WERI-Rb-1 (cell line): ENCODE measurements at regions not wholly inside any gene's neighbourhood (a gene's known extent, or its start where the extent isn't known, plus 50 kb on each side); places are given as distances from the start of the nearest gene placed in this dataset.

Source experiments
- DNase-seq: peaks from one replicate; pipeline ENCODE4 v3.0.0-alpha.2; 2020
- H3K27ac ChIP-seq: fragments of 250-450 bp; sonication (Bioruptor Pico); 2 replicates; pipeline ENCODE4 v1.5.1; 2020; ENCODE audit warnings: mild to moderate bottlenecking, moderate library complexity
- H3K27me3 ChIP-seq: fragments of 250-450 bp; sonication (Bioruptor Pico); 2 replicates; pipeline ENCODE4 v1.5.1; 2021; ENCODE audit warnings: mild to moderate bottlenecking, low read depth, moderate library complexity; ENCODE audit not compliant: insufficient read depth, severe bottlenecking
- H3K36me3 ChIP-seq: fragments of 250-450 bp; sonication (Bioruptor Pico); 2 replicates; pipeline ENCODE4 v1.5.1; 2020; ENCODE audit warnings: mild to moderate bottlenecking, moderate library complexity
- H3K4me3 ChIP-seq: 2 replicates; pipeline ENCODE4 v1.5.1; 2011; ENCODE audit warnings: low read depth, mild to moderate bottlenecking, control low read depth, low read length
- H3K9me3 ChIP-seq: fragments of 250-450 bp; sonication (Bioruptor Pico); 2 replicates; pipeline ENCODE4 v1.5.1; 2021; ENCODE audit warnings: mild to moderate bottlenecking, moderate library complexity; ENCODE audit not compliant: severe bottlenecking
- CTCF ChIP-seq: IDR thresholded peaks from 2 replicates; pipeline ENCODE4 v1.5.1; 2011; ENCODE audit warnings: low read depth, mild to moderate bottlenecking, control low read depth, inconsistent platforms, low read length

- no peaks in the 10 kb centered on the region for H3K36me3 ChIP-seq
- H3K9me3 ChIP-seq = no peaks in the 10 kb centered on the region
- DNase-seq = no peak
- H3K27me3 ChIP-seq = no peaks in the 10 kb centered on the region
- no peak overlapping the region for H3K27ac ChIP-seq
- TF ChIP-seq CTCF = no peak
- no peak overlapping the region for H3K4me3 ChIP-seq
Observed at GRCh38 chr4:10302096-10302495, 155.1 kb downstream of the ZNF518B start.

DNA sequence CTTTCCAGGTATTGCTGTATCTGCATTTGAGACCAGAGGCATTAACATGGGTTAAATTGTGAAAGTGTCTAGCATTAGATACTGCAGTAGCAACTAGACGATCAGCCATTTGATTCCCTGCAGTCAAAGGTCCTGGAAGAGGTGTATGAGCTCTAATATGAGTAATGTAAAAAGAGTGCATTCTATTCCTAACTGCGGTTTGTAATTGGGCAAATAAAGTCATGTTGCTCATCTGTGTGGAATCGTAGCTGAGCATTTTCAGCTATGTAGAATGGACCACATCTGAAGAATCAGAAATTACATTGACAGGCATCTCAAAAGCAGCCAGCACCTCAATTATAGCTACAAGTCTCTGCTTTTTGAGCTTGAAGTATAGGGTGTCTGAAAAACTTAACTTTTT, 157.6 kb downstream of the ZNF518B start:
- TF ChIP-seq CTCF = no peak
- Histone ChIP-seq H3K27me3 (no peaks in the 10 kb centered on the region), H3K4me3 (no peak overlapping the region), H3K9me3 (no peaks in the 10 kb centered on the region), H3K27ac (no peak overlapping the region), H3K36me3 (no peaks in the 10 kb centered on the region)
- DNase-seq = no peak

GRCh38 chr4:10298681-10299080, 158.5 kb downstream of the ZNF518B start:
- Histone ChIP-seq H3K27ac (no peak overlapping the region), H3K9me3 (no peaks in the 10 kb centered on the region), H3K27me3 (no peaks in the 10 kb centered on the region), H3K36me3 (no peaks in the 10 kb centered on the region), H3K4me3 (no peak overlapping the region)
- TF ChIP-seq CTCF = no peak
- no peak for DNase-seq

- DNase-seq = peak; percentile 80
- Histone ChIP-seq H3K27me3 (no peaks in the 10 kb centered on the region), H3K4me3 (peak overlapping the region; percentile 25), H3K9me3 (no peaks in the 10 kb centered on the region), H3K36me3 (no peaks in the 10 kb centered on the region), H3K27ac (peak overlapping the region; percentile 88)
- no peak for TF ChIP-seq CTCF
Observed at GRCh38 chr4:10296730-10297129, 160.5 kb downstream of the ZNF518B start.

GRCh38 chr4:10295301-10295700, 161.9 kb downstream of the ZNF518B start:
- Histone ChIP-seq H3K27me3 (no peaks in the 10 kb centered on the region), H3K9me3 (no peaks in the 10 kb centered on the region), H3K36me3 (no peaks in the 10 kb centered on the region), H3K4me3 (no peak overlapping the region), H3K27ac (no peak overlapping the region; the same call in 1 of the 2 replicates)
- DNase-seq = no peak
- TF ChIP-seq CTCF = no peak

DNA sequence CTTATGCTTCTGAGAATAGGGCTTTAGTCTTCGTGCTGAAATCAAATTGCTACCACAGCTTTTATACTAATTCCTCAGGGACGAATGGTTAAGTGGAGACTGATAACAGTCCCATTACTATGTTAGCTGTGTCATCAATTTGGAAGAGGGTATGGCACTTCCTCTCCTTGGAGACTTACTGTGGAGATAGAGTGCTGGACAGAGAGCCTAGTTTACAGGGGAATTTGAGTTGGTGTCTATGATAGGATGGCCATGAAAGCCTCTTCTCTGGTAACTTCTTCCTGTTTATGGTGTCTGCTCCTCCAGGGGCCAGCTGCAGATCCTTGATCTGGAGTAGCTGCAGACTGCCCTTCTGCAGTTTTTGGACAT, 167.7 kb downstream of the ZNF518B start:
- Histone ChIP-seq H3K27ac (no peak overlapping the region), H3K9me3 (no peaks in the 10 kb centered on the region), H3K36me3 (no peaks in the 10 kb centered on the region), H3K27me3 (no peaks in the 10 kb centered on the region), H3K4me3 (no peak overlapping the region)
- no peak for TF ChIP-seq CTCF
- DNase-seq = no peak
